ENCODE measurements at regions not wholly inside any gene's neighbourhood (a gene's known extent, or its start where the extent isn't known, plus 50 kb on each side); places are given as distances from the start of the nearest gene placed in this dataset.
A peak's percentile ranks its signal among the peaks of the same experiment; 100 is the strongest.

- TF ChIP-seq CTCF (IDR thresholded peaks at IDR 0.05; ENCODE audit: control insufficient read depth, insufficient read depth, low read depth, low read length, missing control alignments) = no peak
- H3K4me3 ChIP-seq (ENCODE audit: control insufficient read depth, low read depth, low read length) = no peak overlapping the region
- no peak for DNase-seq (ENCODE audit: low read depth)
Measured at GRCh38 chr20:22322513-22322912, 261.9 kb downstream of the FOXA2 start.

- no peak for TF ChIP-seq CTCF (IDR thresholded peaks at IDR 0.05; ENCODE audit: control insufficient read depth, insufficient read depth, low read depth, low read length, missing control alignments)
- DNase-seq (ENCODE audit: low read depth) = no peak
- no peak overlapping the region for H3K4me3 ChIP-seq (ENCODE audit: control insufficient read depth, low read depth, low read length)
Measured at GRCh38 chr20:22321191-22321590, 263.2 kb downstream of the FOXA2 start.

DNA sequence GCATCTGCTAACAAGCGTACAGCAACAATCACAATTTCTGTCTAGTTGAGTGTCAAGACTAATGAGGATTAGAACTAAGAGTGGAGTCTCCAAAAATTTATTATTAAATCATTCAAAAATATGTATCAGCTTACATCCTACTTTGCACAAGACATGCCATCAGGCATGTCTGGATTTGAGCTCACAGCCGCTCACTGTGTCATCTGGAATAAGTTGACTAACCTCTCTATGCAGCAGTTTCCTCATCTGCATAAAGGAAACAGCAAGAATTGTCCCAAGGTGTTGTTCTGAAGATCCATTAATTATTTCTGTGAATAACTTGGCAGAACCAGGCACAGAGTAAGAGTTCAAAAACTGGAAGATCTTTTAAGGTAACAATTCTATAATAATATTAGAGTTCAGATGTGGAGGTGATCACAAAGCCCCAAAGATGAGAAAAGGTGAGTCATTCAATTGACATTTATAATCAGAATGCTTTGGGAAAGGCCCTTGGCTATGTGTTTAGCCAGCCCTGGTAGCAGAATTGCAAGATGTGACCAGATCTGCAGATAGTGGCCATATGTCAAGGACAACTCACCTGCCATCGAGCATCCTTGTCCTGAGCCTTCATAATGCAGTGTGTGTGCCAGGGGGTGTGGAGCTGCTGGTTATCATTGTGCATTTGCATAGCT, 264.0 kb downstream of the FOXA2 start:
- no peak for DNase-seq (ENCODE audit: low read depth)
- no peak for TF ChIP-seq CTCF (IDR thresholded peaks at IDR 0.05; ENCODE audit: control insufficient read depth, insufficient read depth, low read depth, low read length, missing control alignments)
- no peak overlapping the region for H3K4me3 ChIP-seq (ENCODE audit: control insufficient read depth, low read depth, low read length)

DNA sequence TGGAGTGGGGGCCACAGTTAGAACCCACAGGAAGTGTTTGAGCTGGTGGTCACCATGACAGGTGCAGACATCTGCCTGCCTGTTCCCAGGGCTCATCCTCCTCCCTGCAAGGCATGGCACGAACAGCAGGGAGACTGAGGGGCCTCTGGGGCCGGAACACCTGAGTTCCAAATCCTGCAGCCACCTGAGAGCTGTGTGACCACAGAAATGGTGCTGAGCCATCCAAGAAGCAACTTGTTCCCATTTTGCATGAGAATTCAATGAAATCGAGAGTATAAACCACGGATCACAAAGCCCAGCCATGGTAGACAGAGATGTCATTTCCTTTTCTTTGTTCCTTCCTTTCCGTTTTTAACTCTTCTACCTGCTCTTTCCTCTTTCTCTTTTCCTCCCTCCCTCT, 268.6 kb downstream of the FOXA2 start:
- no peak for TF ChIP-seq CTCF (IDR thresholded peaks at IDR 0.05; ENCODE audit: control insufficient read depth, insufficient read depth, low read depth, low read length, missing control alignments)
- H3K4me3 ChIP-seq (ENCODE audit: control insufficient read depth, low read depth, low read length) = no peak overlapping the region
- no peak for DNase-seq (ENCODE audit: low read depth)

DNA sequence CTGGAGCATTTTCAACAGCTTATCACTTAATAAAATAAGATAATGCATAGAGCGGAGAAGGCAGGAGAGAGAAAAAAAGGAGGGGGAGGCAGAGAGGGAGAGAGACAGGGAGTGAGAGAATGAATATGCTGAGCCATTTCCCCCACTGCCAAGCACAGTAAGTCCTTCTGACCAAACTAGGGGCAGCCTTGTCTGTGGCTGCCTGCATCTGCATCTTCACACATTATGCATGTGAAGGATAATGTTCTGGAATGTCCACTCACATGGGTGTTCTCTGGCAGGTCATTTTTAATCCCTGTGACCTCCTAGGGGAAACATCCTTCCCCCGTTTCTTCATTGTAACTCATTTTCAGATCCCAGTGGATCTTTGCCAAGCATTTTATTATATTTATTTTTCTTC, 269.3 kb downstream of the FOXA2 start:
- no peak for TF ChIP-seq CTCF (IDR thresholded peaks at IDR 0.05; ENCODE audit: control insufficient read depth, insufficient read depth, low read depth, low read length, missing control alignments)
- no peak for DNase-seq (ENCODE audit: low read depth)
- H3K4me3 ChIP-seq (ENCODE audit: control insufficient read depth, low read depth, low read length) = no peak overlapping the region

DNA sequence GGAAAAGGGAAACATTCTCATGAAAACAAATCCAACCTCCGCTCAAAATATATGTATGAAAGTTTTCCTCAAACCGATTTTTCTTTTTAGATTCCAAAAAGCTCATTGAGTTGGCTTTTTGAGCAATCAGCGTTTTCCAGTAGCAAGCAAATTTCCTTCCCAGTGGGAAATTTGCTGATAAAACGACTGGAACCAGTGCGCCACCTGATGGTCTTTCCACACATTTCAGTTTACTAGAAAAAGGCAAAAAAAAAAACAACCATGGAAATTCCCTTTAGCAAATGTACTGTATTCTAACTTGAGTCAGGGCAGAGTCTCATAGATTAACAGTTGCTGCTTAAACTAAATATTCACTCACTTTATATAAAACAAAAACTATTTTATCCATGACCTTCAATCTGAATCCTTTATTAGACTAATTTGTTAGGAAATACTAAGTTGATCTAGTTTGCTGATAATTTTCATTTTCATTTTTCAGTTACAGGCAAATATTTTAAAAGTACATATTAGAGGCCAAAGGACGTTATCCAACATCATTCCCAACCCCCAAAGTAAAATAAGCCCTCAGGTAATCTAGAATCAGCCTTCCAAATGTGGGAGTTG, 271.5 kb downstream of the FOXA2 start:
- peak; percentile 58 for TF ChIP-seq CTCF (IDR thresholded peaks at IDR 0.05; ENCODE audit: control insufficient read depth, insufficient read depth, low read depth, low read length, missing control alignments)
- peak; percentile 7 for DNase-seq (ENCODE audit: low read depth)

More for the DNA sequence above, 271.5 kb downstream of the FOXA2 start:
- H3K4me3 ChIP-seq (ENCODE audit: control insufficient read depth, low read depth, low read length) = no peak overlapping the region
